PC-3 (cell line): ENCODE measurements at regions not wholly inside any gene's neighbourhood (a gene's known extent, or its start where the extent isn't known, plus 50 kb on each side); places are given as distances from the start of the nearest gene placed in this dataset.

Source experiments
- ATAC-seq: fragments of 200-7000 bp; cut with Tn5 transposase; 2 replicates; pipeline ENCODE4 v1.9.1; 2020; ENCODE audit warnings: mild to moderate bottlenecking, moderate library complexity
- BruUV-seq: library from RNA; stranded (reverse); fragments of 400-500 nt; replicated peaks from 2 replicates; lab custom pipeline; 2021; lab: Mats Ljungman, UMichigan
- CTCF ChIA-PET: fragments of 300-600 bp; sonication (Branson Sonifier 250); formaldehyde crosslinking; loops from one replicate; lab custom pipeline; 2022; ENCODE audit warnings: antibody characterized with exemption; lab: Charles Lee
- POLR2A ChIA-PET: fragments of 300-600 bp; sonication (Branson Sonifier 250); formaldehyde crosslinking; loops from one replicate; lab custom pipeline; 2022; ENCODE audit warnings: antibody characterized with exemption; ENCODE audit not compliant: unreplicated experiment; lab: Charles Lee
- DNase-seq: peaks from one replicate; pipeline ENCODE4 v3.0.0-alpha.2; 2015
- H2AFZ ChIP-seq: fragments of 300-600 bp; sonication (generic); 2 replicates; pipeline ENCODE4 v1.6.0; 2016; ENCODE audit warnings: antibody characterized with exemption, low read length
- H3F3A ChIP-seq: fragments of 300-600 bp; sonication (generic); one replicate; pipeline ENCODE4 v1.6.0; 2017; ENCODE audit warnings: antibody characterized with exemption, low read length, control low read depth, mild to moderate bottlenecking; ENCODE audit not compliant: unreplicated experiment
- H3K27ac ChIP-seq: fragments of 300-600 bp; sonication (generic); 2 replicates; pipeline ENCODE4 v1.5.1; 2016; ENCODE audit warnings: mild to moderate bottlenecking, low read length
- H3K27me3 ChIP-seq: fragments of 300-600 bp; sonication (generic); 2 replicates; pipeline ENCODE4 v1.6.1; 2016; ENCODE audit warnings: low read length, mixed read lengths
- H3K36me3 ChIP-seq: fragments of 300-600 bp; sonication (generic); 2 replicates; pipeline ENCODE4 v1.6.1; 2016; ENCODE audit warnings: low read depth, mixed run types, low read length, mixed read lengths
- H3K4me1 ChIP-seq: fragments of 300-600 bp; sonication (generic); 2 replicates; pipeline ENCODE4 v1.5.1; 2016; ENCODE audit warnings: low read length; ENCODE audit not compliant: insufficient read depth
- H3K4me2 ChIP-seq: fragments of 300-600 bp; sonication (generic); 2 replicates; pipeline ENCODE4 v1.6.0; 2016; ENCODE audit warnings: low read length
- H3K4me3 ChIP-seq: fragments of 300-600 bp; sonication (generic); 2 replicates; pipeline ENCODE4 v1.5.1; 2016; ENCODE audit warnings: mild to moderate bottlenecking, low read length, mixed read lengths
- H3K79me2 ChIP-seq: fragments of 300-600 bp; sonication (generic); 2 replicates; pipeline ENCODE4 v1.6.1; 2017; ENCODE audit warnings: low read length, mixed read lengths
- H3K9ac ChIP-seq: fragments of 300-600 bp; sonication (generic); 2 replicates; pipeline ENCODE4 v1.6.0; 2016; ENCODE audit warnings: mild to moderate bottlenecking, low read length
- H3K9me2 ChIP-seq: fragments of 300-600 bp; sonication (generic); replicated peaks from 2 replicates; pipeline ENCODE4 v1.6.1; 2016; ENCODE audit warnings: mixed run types, low read length, mixed read lengths
- H3K9me3 ChIP-seq: fragments of 300-600 bp; sonication (generic); 2 replicates; pipeline ENCODE4 v1.6.1; 2016; ENCODE audit warnings: low read length, mixed read lengths
- H4K20me1 ChIP-seq: fragments of 300-600 bp; sonication (generic); 2 replicates; pipeline ENCODE4 v1.6.1; 2016; ENCODE audit warnings: low read length, mixed read lengths
- EZH2 ChIP-seq: fragments of 300-600 bp; sonication (generic); IDR thresholded peaks from one replicate; pipeline ENCODE4 v1.6.1; 2017; ENCODE audit warnings: antibody characterized with exemption, mild to moderate bottlenecking, low read length; ENCODE audit not compliant: unreplicated experiment
- EZH2phosphoT487 ChIP-seq: fragments of 300-600 bp; sonication (generic); IDR thresholded peaks from 2 replicates; pipeline ENCODE4 v1.6.1; 2018; ENCODE audit warnings: mild to moderate bottlenecking, antibody characterized with exemption, low read length, borderline replicate concordance
- intact Hi-C: fragments of 100-400 bp; cut with micrococcal nuclease; formaldehyde crosslinking; loops from 2 replicates; pipeline ENCODE4 v1.9.0; 2023
- TF ChIP-seq, protein P1 (sequence below): fragments of 300-600 bp; sonication (generic); conservative IDR thresholded peaks from 2 replicates; pipeline ENCODE4 v1.5.1; 2017; ENCODE audit warnings: antibody characterized with exemption, low read depth, mild to moderate bottlenecking, low read length

DNA sequence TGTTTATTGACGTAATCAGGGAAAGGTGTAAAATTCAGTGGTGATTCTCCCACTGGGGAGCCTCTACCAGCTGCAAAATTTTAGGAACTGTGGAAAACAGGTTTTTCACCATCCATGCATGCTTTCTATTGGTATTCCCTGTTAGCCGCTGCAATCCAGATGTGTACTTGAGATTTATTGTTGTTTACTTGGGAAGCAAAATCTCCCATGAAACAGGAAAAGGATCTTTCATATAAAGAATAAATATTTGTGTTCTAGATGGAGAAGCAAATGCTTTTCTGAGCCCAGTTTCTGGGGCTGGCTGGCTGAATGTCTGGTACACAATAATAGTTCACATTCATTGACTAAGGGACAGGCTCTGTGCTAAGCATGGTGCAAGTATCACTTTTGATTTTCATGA is 144.6 kb upstream of the RASGRP1 start:
- Histone ChIP-seq H2AFZ (no peak overlapping the region), H3K79me2 (no peaks in the 10 kb centered on the region)

DNA sequence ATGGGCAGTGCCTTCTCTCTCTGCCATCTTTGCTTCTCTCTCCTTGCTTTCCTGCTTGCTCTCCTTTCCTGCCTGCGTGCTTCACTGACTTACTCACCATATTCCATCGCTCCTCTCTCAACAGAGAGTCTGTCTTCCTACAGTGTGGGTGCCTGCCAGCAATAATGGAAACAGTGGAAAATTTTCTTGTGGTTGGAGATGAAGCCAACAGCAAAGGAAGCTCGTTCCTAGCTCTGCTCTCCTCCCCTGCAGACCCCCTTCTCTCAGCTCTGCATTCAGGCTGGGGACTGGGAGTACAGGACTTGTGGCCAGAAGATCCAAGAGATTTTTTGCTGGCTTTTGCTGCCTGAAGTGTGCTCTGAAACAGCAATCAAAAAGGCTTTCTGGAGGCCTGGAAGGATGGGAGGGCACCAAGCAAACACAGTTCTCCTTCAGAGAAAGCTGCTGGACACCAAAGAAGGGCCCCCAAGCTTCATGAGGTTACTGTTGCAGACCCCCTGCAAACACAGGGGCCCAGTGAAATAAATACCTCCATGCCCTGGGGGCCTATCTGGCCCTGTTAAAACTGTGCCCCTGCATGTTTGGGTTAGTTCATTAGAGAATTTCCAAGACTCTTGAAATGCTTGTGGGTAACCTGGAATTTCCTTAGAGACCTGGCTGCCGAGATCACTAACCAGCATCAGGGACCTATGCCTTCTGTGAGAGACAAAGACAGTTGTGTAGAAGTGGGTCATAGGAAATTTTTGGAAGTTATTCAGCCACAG is 149.9 kb upstream of the RASGRP1 start:
- Histone ChIP-seq H2AFZ (0 out of 2 replicates have a peak overlapping the region, but pooled peaks have one; percentile 31), H3K36me3 (no peaks in the 10 kb centered on the region), H3F3A (no peaks in the 10 kb centered on the region), H3K9ac (no peak overlapping the region), H3K4me3 (no peak overlapping the region), H3K4me1 (no peaks in the 10 kb centered on the region; the same call in 1 of the 2 replicates), H3K79me2 (no peaks in the 10 kb centered on the region), H4K20me1 (no peaks in the 10 kb centered on the region), H3K9me3 (no peaks in the 10 kb centered on the region), H3K4me2 (no peak overlapping the region), H3K27me3 (no peaks in the 10 kb centered on the region), H3K27ac (no peak overlapping the region), H3K9me2 (no peaks in the 10 kb centered on the region)
- CTCF ChIA-PET = no interaction called here
- POLR2A ChIA-PET = no interaction called here
- no TSS peak for BruUV-seq
- no peak; the same call in 1 of the 2 replicates for ATAC-seq
- intact Hi-C loops = no loop called here
- peak; percentile 41 for DNase-seq
- TF ChIP-seq EZH2 (no peak), EZH2phosphoT487 (no peak)
- TF ChIP-seq, protein P1, sequence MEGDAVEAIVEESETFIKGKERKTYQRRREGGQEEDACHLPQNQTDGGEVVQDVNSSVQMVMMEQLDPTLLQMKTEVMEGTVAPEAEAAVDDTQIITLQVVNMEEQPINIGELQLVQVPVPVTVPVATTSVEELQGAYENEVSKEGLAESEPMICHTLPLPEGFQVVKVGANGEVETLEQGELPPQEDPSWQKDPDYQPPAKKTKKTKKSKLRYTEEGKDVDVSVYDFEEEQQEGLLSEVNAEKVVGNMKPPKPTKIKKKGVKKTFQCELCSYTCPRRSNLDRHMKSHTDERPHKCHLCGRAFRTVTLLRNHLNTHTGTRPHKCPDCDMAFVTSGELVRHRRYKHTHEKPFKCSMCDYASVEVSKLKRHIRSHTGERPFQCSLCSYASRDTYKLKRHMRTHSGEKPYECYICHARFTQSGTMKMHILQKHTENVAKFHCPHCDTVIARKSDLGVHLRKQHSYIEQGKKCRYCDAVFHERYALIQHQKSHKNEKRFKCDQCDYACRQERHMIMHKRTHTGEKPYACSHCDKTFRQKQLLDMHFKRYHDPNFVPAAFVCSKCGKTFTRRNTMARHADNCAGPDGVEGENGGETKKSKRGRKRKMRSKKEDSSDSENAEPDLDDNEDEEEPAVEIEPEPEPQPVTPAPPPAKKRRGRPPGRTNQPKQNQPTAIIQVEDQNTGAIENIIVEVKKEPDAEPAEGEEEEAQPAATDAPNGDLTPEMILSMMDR = no peak

More for the DNA sequence above, 144.6 kb upstream of the RASGRP1 start:
- H3K36me3 ChIP-seq = no peaks in the 10 kb centered on the region
- H3K27me3 ChIP-seq = no peaks in the 10 kb centered on the region
- no peak for ATAC-seq
- no peaks in the 10 kb centered on the region for H4K20me1 ChIP-seq
- BruUV-seq = no TSS peak
- no peaks in the 10 kb centered on the region for H3F3A ChIP-seq
- H3K9me3 ChIP-seq = no peaks in the 10 kb centered on the region
- no peak overlapping the region for H3K27ac ChIP-seq
- intact Hi-C loops = loop anchor here (2.0 to 10.0 kb wide), 4 partner anchors 108 to 746 kb away; no protein-coding TSS in a partner anchor
- no peak overlapping the region for H3K4me3 ChIP-seq
- no peak overlapping the region for H3K9ac ChIP-seq
- ChIA-PET POLR2A (interaction anchor here (0.6 kb wide), 1 partner anchor 321 kb away, joined by 3 read pairs; no protein-coding TSS in a partner anchor), CTCF (no interaction called here)
- no peak for DNase-seq
- H3K4me1 ChIP-seq = no peaks in the 10 kb centered on the region; the same call in 1 of the 2 replicates
- TF ChIP-seq EZH2 = no peak
- TF ChIP-seq EZH2phosphoT487 = no peak
- TF ChIP-seq, protein P1 = no peak
- no peak overlapping the region for H3K4me2 ChIP-seq
- no peaks in the 10 kb centered on the region for H3K9me2 ChIP-seq
